ENCODE measurements at regions not wholly inside any gene's neighbourhood (a gene's known extent, or its start where the extent isn't known, plus 50 kb on each side); places are given as distances from the start of the nearest gene placed in this dataset.

GRCh38 chr16:66042341-66042740 is 324.1 kb upstream of the CDH5 start:
- TF ChIP-seq GATA2 (IDR thresholded peaks at IDR 0.05; ENCODE audit: low read depth, low read length) (no peak), GATA3 (IDR thresholded peaks at IDR 0.05; ENCODE audit: low read depth, low read length) (no peak)
